CD14-positive monocyte (primary cell): ENCODE measurements at regions not wholly inside any gene's neighbourhood (a gene's known extent, or its start where the extent isn't known, plus 50 kb on each side); places are given as distances from the start of the nearest gene placed in this dataset.

ENCODE experiments used
- DNase-seq, 3 donors: peaks; one replicate each; pipeline ENCODE4 v3.0.0-alpha.2; 2011 to 2022
- H2AFZ ChIP-seq: 2 replicates; pipeline ENCODE4 v1.6.0; 2012; ENCODE audit warnings: mild to moderate bottlenecking, low read depth, low read length, inconsistent platforms; ENCODE audit not compliant: insufficient read depth, poor library complexity, severe bottlenecking
- H3K27ac ChIP-seq, 2 donors: 1 replicate in 1 of 2; 2 replicates in 1 of 2; pipeline ENCODE4 v1.5.1; 2012 to 2013; ENCODE audit warnings: low read length in 2 of 2, control low read depth in 1 of 2, inconsistent platforms in 1 of 2, low read depth in 1 of 2, mild to moderate bottlenecking in 1 of 2
- H3K27me3 ChIP-seq, 2 donors: one replicate each; pipeline versions ENCODE4 v1.6.0 to v1.6.1; 2011 to 2013; ENCODE audit warnings: low read length in 2 of 2; ENCODE audit not compliant: control insufficient read depth in 2 of 2, insufficient read depth in 2 of 2
- H3K36me3 ChIP-seq, 2 donors: replicated peaks in 1 of 2; 1 replicate in 1 of 2; 2 replicates in 1 of 2; pipeline versions ENCODE4 v1.5.1 to v1.6.1; 2012 to 2013; ENCODE audit warnings: low read length in 2 of 2, control low read depth in 1 of 2, inconsistent platforms in 1 of 2, mild to moderate bottlenecking in 1 of 2; ENCODE audit not compliant: insufficient read depth in 2 of 2, control insufficient read depth in 1 of 2
- H3K4me1 ChIP-seq, 2 donors: 1 replicate in 1 of 2; 2 replicates in 1 of 2; pipeline versions ENCODE4 v1.5.1 to v1.6.1; 2012 to 2013; ENCODE audit warnings: low read length in 2 of 2, control low read depth in 1 of 2, inconsistent platforms in 1 of 2, mild to moderate bottlenecking in 1 of 2, moderate library complexity in 1 of 2; ENCODE audit not compliant: insufficient read depth in 2 of 2, control insufficient read depth in 1 of 2
- H3K4me2 ChIP-seq: replicated peaks from 2 replicates; pipeline ENCODE3; 2012; ENCODE audit warnings: low read length, moderate library complexity, mild to moderate bottlenecking; ENCODE audit not compliant: poor library complexity, severe bottlenecking; ENCODE audit errors: extremely low read depth
- H3K4me3 ChIP-seq, 3 experiments: fragments of 200-600 bp in 1 of 3; sonication (generic) in 1 of 3; replicated peaks in 1 of 3; 1 replicate in 2 of 3; 2 replicates in 1 of 3; pipeline ENCODE4 v1.5.1; 2011 to 2013; ENCODE audit warnings: low read length in 3 of 3, mild to moderate bottlenecking in 3 of 3, control low read depth in 2 of 3, low read depth in 2 of 3, inconsistent platforms in 1 of 3, moderate library complexity in 1 of 3
- H3K79me2 ChIP-seq: 2 replicates; pipeline ENCODE4 v1.6.0; 2012; ENCODE audit warnings: mild to moderate bottlenecking, control low read depth, inconsistent platforms, low read length, moderate library complexity; ENCODE audit not compliant: insufficient read depth
- H3K9ac ChIP-seq: 2 replicates; pipeline ENCODE4 v1.6.0; 2017; ENCODE audit warnings: low read length, mild to moderate bottlenecking; ENCODE audit not compliant: insufficient read depth, poor library complexity, severe bottlenecking
- H3K9me3 ChIP-seq, 2 donors: replicated peaks in 1 of 2; 1 replicate in 1 of 2; 2 replicates in 1 of 2; pipeline versions ENCODE4 v1.5.1 to v1.6.1; 2012 to 2013; ENCODE audit warnings: low read length in 2 of 2, control low read depth in 1 of 2; ENCODE audit not compliant: control insufficient read depth in 1 of 2, insufficient read depth in 1 of 2
- H4K20me1 ChIP-seq: 2 replicates; pipeline ENCODE4 v1.6.0; 2012; ENCODE audit warnings: mild to moderate bottlenecking, low read length, control low read depth, moderate library complexity; ENCODE audit not compliant: insufficient read depth
- H3K27ac Mint-ChIP-seq, 7 donors: one replicate each; pipeline ENCODE4 v1.8.0; 2020; ENCODE audit warnings: mild to moderate bottlenecking in 7 of 7, mixed read lengths in 7 of 7, moderate library complexity in 6 of 7, inconsistent platforms in 2 of 7
- H3K27me3 Mint-ChIP-seq, 3 donors: one replicate each; pipeline ENCODE4 v1.8.0; 2021 to 2022; ENCODE audit warnings: low read depth in 3 of 3, mild to moderate bottlenecking in 3 of 3, mixed read lengths in 3 of 3, moderate library complexity in 3 of 3, inconsistent platforms in 1 of 3
- H3K36me3 Mint-ChIP-seq, 2 donors: one replicate each; pipeline ENCODE4 v1.8.0; 2020; ENCODE audit warnings: mixed read lengths in 2 of 2, inconsistent platforms in 1 of 2, mild to moderate bottlenecking in 1 of 2
- H3K4me1 Mint-ChIP-seq: one replicate; pipeline ENCODE4 v1.8.0; 2020; ENCODE audit warnings: mild to moderate bottlenecking, mixed read lengths
- H3K4me3 Mint-ChIP-seq, 2 donors: one replicate each; pipeline ENCODE4 v1.8.0; 2020; ENCODE audit warnings: mild to moderate bottlenecking in 2 of 2, mixed read lengths in 2 of 2, moderate library complexity in 1 of 2
- H3K9me3 Mint-ChIP-seq, 7 donors: one replicate each; pipeline ENCODE4 v1.8.0; 2020 to 2022; ENCODE audit warnings: mixed read lengths in 7 of 7, mild to moderate bottlenecking in 6 of 7, moderate library complexity in 6 of 7, inconsistent platforms in 2 of 7
- CTCF ChIP-seq: fragments of 200-600 bp; IDR thresholded peaks from one replicate; pipeline ENCODE4 v1.8.0; 2022; ENCODE audit warnings: antibody characterized with exemption, mild to moderate bottlenecking
- WGBS: methylation state at CpG from one replicate; pipeline ENCODE4 v1.1.5; 2013; ENCODE audit warnings: missing lambda C conversion rate; ENCODE audit not compliant: insufficient coverage; 5-methylcytosine and 5-hydroxymethylcytosine counted together
- intact Hi-C, 2 donors: fragments of 100-400 bp; cut with micrococcal nuclease; formaldehyde crosslinking; loops; one replicate each; pipeline versions ENCODE4 v1.15.0 to v1.15.1; 2023

- no peaks in the 10 kb centered on the region for H3K4me1 ChIP-seq
- H3K36me3 ChIP-seq, result no peaks in the 10 kb centered on the region
- no peaks in the 10 kb centered on the region for H4K20me1 ChIP-seq
- Mint-ChIP-seq H3K36me3 (no peaks in the 10 kb centered on the region), H3K27me3 (peaks cover 2 to 11% (median 10%) of the 10 kb centered on the region in 3 donors), H3K9me3 (no peaks in the 10 kb centered on the region), H3K4me1 (no peaks in the 10 kb centered on the region), H3K27ac (peak overlapping the region in 1 of 7 donors; percentile 15), H3K4me3 (no peak overlapping the region)
- WGBS, result 77% methylated on average over 3 of the region's 4 CpGs
- H3K27ac ChIP-seq, result no peak overlapping the region
- no peak overlapping the region for H3K4me3 ChIP-seq
- peaks cover 0 to 3% of the 10 kb centered on the region in 2 donors for H3K27me3 ChIP-seq
- DNase-seq, result no peak
- H2AFZ ChIP-seq, result no peak overlapping the region
- no peak overlapping the region for H3K4me2 ChIP-seq
- intact Hi-C loops, result no loop called here
- H3K9me3 ChIP-seq, result no peaks in the 10 kb centered on the region
- H3K9ac ChIP-seq, result no peak overlapping the region
- no peaks in the 10 kb centered on the region for H3K79me2 ChIP-seq
- no peak for TF ChIP-seq CTCF
These were observed 86.1 kb upstream of the SCG2 start for GRCh38 chr2:223688094-223688835.

DNA sequence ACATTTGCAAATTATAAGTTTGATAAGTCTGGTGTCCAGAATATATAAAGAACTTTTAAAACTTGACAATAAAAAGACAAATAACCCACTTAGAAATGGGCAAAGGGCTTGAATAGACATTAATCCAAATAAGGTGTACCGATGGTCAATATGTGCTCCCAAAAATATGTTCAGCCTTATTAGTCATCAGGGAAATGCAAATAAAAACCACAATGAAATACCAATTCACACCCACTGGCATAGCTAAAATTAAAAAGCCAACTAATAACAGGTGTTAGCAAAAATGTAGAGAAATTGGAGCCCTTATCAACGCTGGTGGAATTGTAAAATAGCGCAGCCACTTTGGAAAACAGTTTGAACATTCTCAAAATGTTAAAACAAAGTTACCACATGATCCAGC lies 79.0 kb upstream of the SCG2 start:
- no peak overlapping the region for H3K27ac Mint-ChIP-seq
- H3K36me3 Mint-ChIP-seq, result no peaks in the 10 kb centered on the region
- Histone ChIP-seq H3K27ac (no peak overlapping the region), H3K4me2 (no peak overlapping the region), H3K4me3 (no peak overlapping the region), H3K36me3 (no peaks in the 10 kb centered on the region), H3K27me3 (no peaks in the 10 kb centered on the region), H3K9ac (no peak overlapping the region), H2AFZ (no peak overlapping the region), H3K79me2 (no peaks in the 10 kb centered on the region), H3K9me3 (no peaks in the 10 kb centered on the region), H4K20me1 (no peaks in the 10 kb centered on the region), H3K4me1 (no peaks in the 10 kb centered on the region)
- no CpG with 5 or more reads among the region's 3 CpGs for WGBS
- no peak for DNase-seq
- H3K9me3 Mint-ChIP-seq, result peaks cover 0 to 2% (median 0%) of the 10 kb centered on the region in 7 donors
- intact Hi-C loops, result no loop called here
- H3K4me1 Mint-ChIP-seq, result no peaks in the 10 kb centered on the region
- peaks cover 0 to 8% (median 1%) of the 10 kb centered on the region in 3 donors for H3K27me3 Mint-ChIP-seq
- no peak for TF ChIP-seq CTCF
- no peak overlapping the region for H3K4me3 Mint-ChIP-seq
